Nephron (organoid): ENCODE measurements at regions not wholly inside any gene's neighbourhood (a gene's known extent, or its start where the extent isn't known, plus 50 kb on each side); places are given as distances from the start of the nearest gene placed in this dataset.

ENCODE experiments used
- H3K27ac Mint-ChIP-seq, 3 experiments: 2 replicates each; pipeline ENCODE4 v1.8.0; 2020; ENCODE audit warnings: mixed read lengths in 3 of 3, mild to moderate bottlenecking in 2 of 3, moderate library complexity in 1 of 3
- H3K27me3 Mint-ChIP-seq: 2 replicates; pipeline ENCODE4 v1.8.0; 2021; ENCODE audit warnings: low read depth, mild to moderate bottlenecking, moderate library complexity, mixed read lengths
- H3K36me3 Mint-ChIP-seq: 2 replicates; pipeline ENCODE4 v1.8.0; 2020; ENCODE audit warnings: low read depth, mixed read lengths
- H3K4me1 Mint-ChIP-seq: 2 replicates; pipeline ENCODE4 v1.8.0; 2020; ENCODE audit warnings: mixed read lengths
- H3K4me3 Mint-ChIP-seq, 3 experiments: 2 replicates each; pipeline ENCODE4 v1.8.0; 2020; ENCODE audit warnings: mild to moderate bottlenecking in 3 of 3, mixed read lengths in 3 of 3, moderate library complexity in 2 of 3
- H3K9me3 Mint-ChIP-seq: 2 replicates; pipeline ENCODE4 v1.8.0; 2020; ENCODE audit warnings: mixed read lengths
- TF ChIP-seq, protein P1 (sequence below), 3 experiments: fragments of 200-600 bp; sonication (generic); IDR thresholded peaks; one replicate each; pipeline ENCODE4 v1.5.0; 2021; ENCODE audit warnings: antibody characterized with exemption in 3 of 3; ENCODE audit not compliant: unreplicated experiment in 3 of 3

DNA sequence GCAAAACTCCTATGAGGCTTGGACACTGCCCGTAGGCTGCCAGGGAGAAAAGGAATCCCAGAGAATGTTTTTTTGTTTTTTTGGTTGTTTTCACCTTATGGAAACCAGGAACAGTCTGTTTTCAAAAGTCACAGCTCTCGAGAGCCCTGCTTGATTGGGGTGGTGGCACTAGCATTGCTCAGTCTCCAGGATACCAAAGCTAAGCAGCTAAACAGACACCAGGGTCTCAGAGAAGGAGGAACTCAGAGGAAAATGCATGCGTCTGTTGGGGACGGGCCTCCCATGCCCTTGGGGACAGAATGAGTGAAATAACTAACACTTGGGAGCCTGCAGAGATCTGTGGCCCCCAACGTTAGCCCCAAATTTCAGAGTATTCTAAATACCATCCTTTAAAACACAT is 178.8 kb downstream of the SOX9 start:
- TF ChIP-seq, protein P1, sequence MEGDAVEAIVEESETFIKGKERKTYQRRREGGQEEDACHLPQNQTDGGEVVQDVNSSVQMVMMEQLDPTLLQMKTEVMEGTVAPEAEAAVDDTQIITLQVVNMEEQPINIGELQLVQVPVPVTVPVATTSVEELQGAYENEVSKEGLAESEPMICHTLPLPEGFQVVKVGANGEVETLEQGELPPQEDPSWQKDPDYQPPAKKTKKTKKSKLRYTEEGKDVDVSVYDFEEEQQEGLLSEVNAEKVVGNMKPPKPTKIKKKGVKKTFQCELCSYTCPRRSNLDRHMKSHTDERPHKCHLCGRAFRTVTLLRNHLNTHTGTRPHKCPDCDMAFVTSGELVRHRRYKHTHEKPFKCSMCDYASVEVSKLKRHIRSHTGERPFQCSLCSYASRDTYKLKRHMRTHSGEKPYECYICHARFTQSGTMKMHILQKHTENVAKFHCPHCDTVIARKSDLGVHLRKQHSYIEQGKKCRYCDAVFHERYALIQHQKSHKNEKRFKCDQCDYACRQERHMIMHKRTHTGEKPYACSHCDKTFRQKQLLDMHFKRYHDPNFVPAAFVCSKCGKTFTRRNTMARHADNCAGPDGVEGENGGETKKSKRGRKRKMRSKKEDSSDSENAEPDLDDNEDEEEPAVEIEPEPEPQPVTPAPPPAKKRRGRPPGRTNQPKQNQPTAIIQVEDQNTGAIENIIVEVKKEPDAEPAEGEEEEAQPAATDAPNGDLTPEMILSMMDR (IDR thresholded peaks at IDR 0.05; ENCODE audit: unreplicated experiment in 3 of 3): no peak
- Mint-ChIP-seq H3K36me3 (no peaks in the 10 kb centered on the region), H3K27ac (no peak overlapping the region), H3K4me3 (no peak overlapping the region), H3K9me3 (no peaks in the 10 kb centered on the region), H3K4me1 (peaks cover 15% of the 10 kb centered on the region), H3K27me3 (peaks cover 43% of the 10 kb centered on the region)

DNA sequence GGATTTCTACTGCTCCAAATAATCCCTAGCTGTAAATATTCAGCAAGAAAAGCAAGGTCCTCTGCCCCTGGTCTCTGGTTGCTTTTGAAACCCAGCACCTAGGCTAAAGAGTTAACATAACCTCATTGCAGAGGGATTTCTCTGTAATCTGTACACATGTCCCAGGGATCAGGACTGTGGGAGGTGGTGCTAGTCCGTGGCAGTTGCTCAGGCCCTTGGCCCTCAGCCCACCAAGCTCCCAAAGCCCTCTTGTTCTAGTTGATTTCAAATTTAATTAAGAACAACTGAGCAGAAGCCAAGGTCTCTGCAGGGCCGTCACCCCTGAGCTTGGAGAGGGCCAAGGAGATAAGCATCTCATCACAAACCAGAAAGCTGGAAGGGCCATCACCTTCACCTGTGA is 181.1 kb downstream of the SOX9 start:
- Mint-ChIP-seq H3K4me1 (peaks cover 19% of the 10 kb centered on the region), H3K4me3 (no peak overlapping the region)

DNA sequence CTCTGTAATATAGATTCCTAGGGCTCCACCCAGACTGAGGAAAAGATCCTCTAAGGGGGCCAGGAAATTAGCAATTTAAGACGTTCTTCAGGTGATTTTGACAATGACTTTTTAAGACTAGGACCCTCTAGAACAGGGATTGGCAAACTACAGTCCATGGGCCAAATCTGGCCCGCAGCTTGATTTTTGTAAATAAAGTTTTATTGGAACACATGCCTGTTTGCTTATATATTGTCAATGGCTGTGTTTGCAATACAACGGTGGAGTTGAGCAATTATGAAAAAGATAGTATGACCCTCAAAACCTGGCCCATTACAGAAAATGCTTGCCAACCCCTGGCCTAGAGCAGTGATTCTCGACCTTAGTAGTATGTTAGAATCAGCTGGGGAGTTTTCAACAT is 181.9 kb downstream of the SOX9 start:
- Mint-ChIP-seq H3K27ac (no peak overlapping the region), H3K27me3 (peaks cover 44% of the 10 kb centered on the region), H3K36me3 (no peaks in the 10 kb centered on the region), H3K4me1 (peaks cover 18% of the 10 kb centered on the region), H3K9me3 (no peaks in the 10 kb centered on the region), H3K4me3 (no peak overlapping the region)
- TF ChIP-seq, protein P1 (IDR thresholded peaks at IDR 0.05; ENCODE audit: unreplicated experiment in 3 of 3): no peak

More for the DNA sequence above, 181.1 kb downstream of the SOX9 start:
- TF ChIP-seq, protein P1 (IDR thresholded peaks at IDR 0.05; ENCODE audit: unreplicated experiment in 3 of 3): no peak
- H3K9me3 Mint-ChIP-seq: no peaks in the 10 kb centered on the region
- H3K27ac Mint-ChIP-seq: no peak overlapping the region
- H3K27me3 Mint-ChIP-seq: peaks cover 44% of the 10 kb centered on the region
- H3K36me3 Mint-ChIP-seq: no peaks in the 10 kb centered on the region

DNA sequence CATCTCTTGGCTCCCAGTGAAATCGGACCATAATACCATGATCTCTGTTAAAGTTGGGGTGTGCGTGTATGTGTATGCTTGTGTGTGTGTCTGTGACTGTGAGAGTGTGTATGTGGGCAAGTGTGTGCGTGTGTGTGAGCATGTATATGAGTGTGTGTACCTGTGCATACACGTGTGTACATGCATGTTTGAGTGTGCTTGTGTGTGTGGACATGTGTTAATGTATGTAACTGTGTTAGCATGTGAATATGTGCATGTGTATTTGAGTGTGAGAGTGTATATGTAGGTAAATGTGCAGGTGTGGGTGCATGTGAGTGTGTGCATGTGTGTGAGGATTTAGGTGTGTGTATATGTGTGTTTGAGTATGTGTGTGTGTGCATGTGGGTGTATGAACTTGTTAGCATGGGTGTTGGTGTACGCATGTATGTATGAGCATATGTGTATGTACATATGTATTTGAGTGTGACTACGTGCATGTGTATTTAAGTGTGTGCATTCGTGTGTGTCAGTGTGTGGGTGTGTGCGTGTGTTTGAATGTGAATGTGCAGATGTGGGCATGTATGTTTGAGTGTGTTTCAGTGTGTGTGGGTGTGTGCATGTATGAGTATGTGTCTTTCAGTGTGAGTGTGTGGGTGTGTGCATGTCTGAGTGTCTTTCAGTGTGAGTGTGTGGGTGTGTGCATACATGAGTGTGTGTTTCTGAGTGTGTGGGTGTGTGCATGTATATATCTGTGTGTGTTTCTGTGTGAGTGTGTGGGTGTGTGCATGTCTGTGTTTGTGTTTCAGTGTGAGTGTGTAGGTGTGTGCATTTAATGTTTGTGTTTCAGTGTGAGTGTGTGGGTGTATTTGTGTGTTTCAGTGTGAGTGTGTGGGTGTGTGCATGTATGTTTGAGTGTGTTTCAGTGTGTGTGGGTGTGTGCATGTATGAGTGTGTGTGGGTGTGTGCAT is 183.2 kb downstream of the SOX9 start:
- Mint-ChIP-seq H3K36me3 (no peaks in the 10 kb centered on the region), H3K27ac (no peak overlapping the region), H3K27me3 (peaks cover 50% of the 10 kb centered on the region), H3K4me1 (peaks cover 22% of the 10 kb centered on the region), H3K4me3 (no peak overlapping the region), H3K9me3 (no peaks in the 10 kb centered on the region)
- TF ChIP-seq, protein P1 (IDR thresholded peaks at IDR 0.05; ENCODE audit: unreplicated experiment in 3 of 3): no peak

DNA sequence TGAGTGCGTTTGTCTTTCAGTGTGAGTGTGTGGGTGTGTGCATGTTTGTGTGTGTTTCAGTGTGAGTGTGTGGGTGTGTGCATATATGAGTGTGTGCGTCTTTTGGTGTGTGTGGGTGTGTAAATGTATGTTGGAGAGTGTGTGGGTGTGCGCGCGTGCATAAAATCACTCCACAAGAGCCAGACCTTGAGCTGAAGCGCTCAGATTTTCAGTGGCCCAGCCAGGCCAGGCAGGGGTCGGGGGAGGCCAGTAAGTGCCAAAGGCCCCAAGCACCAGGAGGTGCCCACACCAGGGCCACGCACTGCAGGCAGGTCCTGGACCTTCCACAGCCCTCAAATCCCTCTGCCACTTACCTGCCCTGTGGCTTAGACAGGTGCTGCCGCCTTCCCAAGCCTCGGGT is 184.0 kb downstream of the SOX9 start:
- Mint-ChIP-seq H3K27ac (no peak overlapping the region), H3K4me1 (peaks cover 23% of the 10 kb centered on the region), H3K36me3 (no peaks in the 10 kb centered on the region), H3K9me3 (no peaks in the 10 kb centered on the region), H3K4me3 (no peak overlapping the region), H3K27me3 (peaks cover 44% of the 10 kb centered on the region)
- TF ChIP-seq, protein P1 (IDR thresholded peaks at IDR 0.05; ENCODE audit: unreplicated experiment in 3 of 3): no peak

DNA sequence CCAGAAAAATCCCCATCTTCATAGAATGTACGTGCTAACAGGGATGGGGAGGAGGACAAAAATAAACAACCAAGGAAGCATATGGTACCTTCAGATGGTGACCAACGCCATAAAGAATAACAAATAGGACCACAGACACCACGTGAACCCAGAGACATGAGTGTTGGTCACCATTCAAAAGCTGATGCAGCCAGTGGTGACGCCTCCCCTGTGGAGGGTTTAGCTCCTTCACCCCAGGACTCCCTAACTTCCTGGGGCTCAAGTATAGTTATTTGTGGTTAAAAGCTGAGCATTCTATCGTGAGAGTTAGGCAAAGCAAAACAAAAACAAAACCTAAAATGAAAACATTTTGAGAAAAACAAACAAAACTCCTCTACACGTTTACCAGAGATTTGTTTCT is 184.7 kb downstream of the SOX9 start:
- H3K4me3 Mint-ChIP-seq: no peak overlapping the region
- H3K27ac Mint-ChIP-seq: no peak overlapping the region
- no peaks in the 10 kb centered on the region for H3K36me3 Mint-ChIP-seq
- peaks cover 23% of the 10 kb centered on the region for H3K4me1 Mint-ChIP-seq
- H3K9me3 Mint-ChIP-seq: no peaks in the 10 kb centered on the region
- H3K27me3 Mint-ChIP-seq: peaks cover 41% of the 10 kb centered on the region
- TF ChIP-seq, protein P1 (IDR thresholded peaks at IDR 0.05; ENCODE audit: unreplicated experiment in 3 of 3): no peak
